Heart left ventricle (tissue), 13 donors: ENCODE measurements at regions not wholly inside any gene's neighbourhood (a gene's known extent, or its start where the extent isn't known, plus 50 kb on each side); places are given as distances from the start of the nearest gene placed in this dataset.

Experiments used
- POLR2A ChIP-seq, 2 donors: fragments of 450-650 bp; IDR thresholded peaks; one replicate each; pipeline ENCODE4 v1.6.1; 2017; ENCODE audit warnings: antibody characterized with exemption in 2 of 2, mild to moderate bottlenecking in 2 of 2, moderate library complexity in 2 of 2
- TF ChIP-seq, protein P1 (sequence below), 12 donors: fragments of 200-600 bp; sonication (generic) in 4 of 12; IDR thresholded peaks; one replicate each; pipeline versions ENCODE4 v1.5.0 to v1.8.0; 2018 to 2022; ENCODE audit warnings: antibody characterized with exemption in 12 of 12, mild to moderate bottlenecking in 5 of 12
- donor health status: ischemic (EF 13 %, LVEDD 7.1; RV severe dilation, severe dysfunction).
- donor health status: DM: no; HTN: yes; CAD: no.
- donor health status: DM: no; HTN: no; CAD: no.
- donor health status: ischemic (EF 25% LVEDD 6.9; RV normal size, moderate dysfunction).
- donor health status: ischemic (EF 25% LVEDD 5.7; RV mildly dilated, moderate dysfunction).
- donor health status: ischemic (EF 35%, LVEDD 5.7; RV mildly dilated, moderate dysfunction).
- donor health status: nonischemic (EF 11% LVEDD 7.7; RV severe dilation, severe dysfunction).
- donor health status: DM: yes; HTN: yes; CAD: no.
- donor health status: PGD.
- donor health status: ischemic (EF 29% LVEDD 5.4; RV normal size, mild dysfunction).
- donor health status: nonischemic (EF 23%, LVEDD 6.1; RV moderate dilation, normal function).

DNA sequence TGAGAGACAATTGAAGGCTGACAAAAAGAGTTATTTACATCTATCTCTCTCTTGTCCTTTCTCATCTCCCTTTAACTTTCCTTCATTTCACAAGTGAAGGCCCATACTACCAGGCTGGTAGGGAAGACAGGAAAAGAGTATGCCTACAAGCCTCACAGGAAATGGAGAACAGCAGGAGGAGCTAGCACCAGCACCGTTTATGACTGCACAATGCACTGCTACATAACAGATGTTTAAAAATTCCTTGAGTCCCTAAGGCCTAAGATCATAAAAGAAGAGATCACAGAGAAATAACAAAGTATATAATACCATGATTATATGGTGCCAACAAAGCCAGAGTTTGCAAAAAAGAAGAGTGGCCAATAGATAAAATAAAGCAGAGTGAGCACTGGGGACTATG lies 194.8 kb downstream of the UNC5CL start:
- TF ChIP-seq, protein P1, sequence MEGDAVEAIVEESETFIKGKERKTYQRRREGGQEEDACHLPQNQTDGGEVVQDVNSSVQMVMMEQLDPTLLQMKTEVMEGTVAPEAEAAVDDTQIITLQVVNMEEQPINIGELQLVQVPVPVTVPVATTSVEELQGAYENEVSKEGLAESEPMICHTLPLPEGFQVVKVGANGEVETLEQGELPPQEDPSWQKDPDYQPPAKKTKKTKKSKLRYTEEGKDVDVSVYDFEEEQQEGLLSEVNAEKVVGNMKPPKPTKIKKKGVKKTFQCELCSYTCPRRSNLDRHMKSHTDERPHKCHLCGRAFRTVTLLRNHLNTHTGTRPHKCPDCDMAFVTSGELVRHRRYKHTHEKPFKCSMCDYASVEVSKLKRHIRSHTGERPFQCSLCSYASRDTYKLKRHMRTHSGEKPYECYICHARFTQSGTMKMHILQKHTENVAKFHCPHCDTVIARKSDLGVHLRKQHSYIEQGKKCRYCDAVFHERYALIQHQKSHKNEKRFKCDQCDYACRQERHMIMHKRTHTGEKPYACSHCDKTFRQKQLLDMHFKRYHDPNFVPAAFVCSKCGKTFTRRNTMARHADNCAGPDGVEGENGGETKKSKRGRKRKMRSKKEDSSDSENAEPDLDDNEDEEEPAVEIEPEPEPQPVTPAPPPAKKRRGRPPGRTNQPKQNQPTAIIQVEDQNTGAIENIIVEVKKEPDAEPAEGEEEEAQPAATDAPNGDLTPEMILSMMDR (IDR thresholded peaks at IDR 0.05) = no peak
- no peak for TF ChIP-seq POLR2A (IDR thresholded peaks at IDR 0.05)
